HepG2 (cell line): ENCODE measurements at regions not wholly inside any gene's neighbourhood (a gene's known extent, or its start where the extent isn't known, plus 50 kb on each side); places are given as distances from the start of the nearest gene placed in this dataset.
"Not testable (repeated sequence)": the region's sequence is repeated elsewhere in the genome, so short reads cannot be mapped to it uniquely, and the experiment has no call there.

ENCODE experiments used
- ATAC-seq: fragments of 200-7000 bp; cut with Tn5 transposase; 3 replicates; pipeline ENCODE4 v1.9.1; 2020; ENCODE audit warnings: mild to moderate bottlenecking, moderate library complexity
- BruUV-seq: library from RNA; stranded (reverse); fragments of 400-500 nt; replicated peaks from 2 replicates; lab custom pipeline; 2021; lab: Mats Ljungman, UMichigan
- CTCF ChIA-PET: fragments of 300-600 bp; formaldehyde crosslinking; extraction: SDS; loops from one replicate; lab custom pipeline; 2021; ENCODE audit warnings: low total read pairs, inconsistent platforms, low intra/inter-chr PET ratio; lab: Yijun Ruan, JAX
- POLR2A ChIA-PET: fragments of 350-600 bp; sonication (Branson Sonifier 250); formaldehyde crosslinking; loops from one replicate; lab custom pipeline; 2020; ENCODE audit warnings: antibody characterized with exemption, inconsistent platforms; lab: Yijun Ruan, JAX
- DNase-seq: peaks from one replicate; pipeline ENCODE4 v3.0.0-alpha.2; 2015; ENCODE audit warnings: low spot score
- FAIRE-seq: peaks from 3 replicates; lab custom pipeline; 2011; peaks lifted over from hg19 to GRCh38; lab: Jason Lieb, UNC
- H2AFZ ChIP-seq: one replicate; pipeline ENCODE4 v1.6.1; 2011; ENCODE audit warnings: low read length, inconsistent platforms
- H3K27ac ChIP-seq: fragments of 300-600 bp; 3 replicates; pipeline ENCODE4 v1.8.0; 2011; ENCODE audit warnings: mixed run types, mild to moderate bottlenecking, mixed read lengths, low read length, inconsistent platforms; ENCODE audit not compliant: insufficient read depth; ENCODE audit errors: extremely low read length
- H3K27me3 ChIP-seq, 2 experiments: fragments of 200-600 bp in 1 of 2; 2 replicates in 1 of 2; 3 replicates in 1 of 2; pipeline versions ENCODE4 v1.6.0 to v1.8.0; 2011; ENCODE audit warnings: low read length in 2 of 2, mild to moderate bottlenecking in 2 of 2, moderate library complexity in 2 of 2, inconsistent platforms in 1 of 2; ENCODE audit not compliant: insufficient read depth in 2 of 2, control insufficient read depth in 1 of 2
- H3K36me3 ChIP-seq, 2 experiments: fragments of 200-600 bp in 1 of 2; replicated peaks in 1 of 2; 2 replicates in 1 of 2; 3 replicates in 1 of 2; pipeline versions ENCODE4 v1.5.1 to v1.8.0; 2011; ENCODE audit warnings: low read length in 2 of 2, inconsistent platforms in 1 of 2; ENCODE audit not compliant: insufficient read depth in 2 of 2, control insufficient read depth in 1 of 2
- H3K4me1 ChIP-seq: 2 replicates; pipeline ENCODE4 v1.5.1; 2012; ENCODE audit warnings: low read length, inconsistent platforms; ENCODE audit not compliant: insufficient read depth
- H3K4me2 ChIP-seq: 2 replicates; pipeline ENCODE4 v1.6.0; 2011; ENCODE audit warnings: low read depth, low read length, inconsistent platforms
- H3K4me3 ChIP-seq, 3 experiments: fragments of 200-600 bp in 1 of 3; sonication (generic), shearing (Covaris generic) in 1 of 3; replicated peaks in 1 of 3; 2 replicates each; pipeline ENCODE4 v1.5.1; 2011 to 2016; ENCODE audit warnings: low read length in 3 of 3, inconsistent platforms in 2 of 3, low read depth in 2 of 3, mild to moderate bottlenecking in 2 of 3, control low read depth in 1 of 3, mixed read lengths in 1 of 3; ENCODE audit not compliant: insufficient read depth in 1 of 3
- H3K79me2 ChIP-seq: one replicate; pipeline ENCODE4 v1.6.1; 2011; ENCODE audit warnings: low read length, inconsistent platforms; ENCODE audit not compliant: insufficient read depth
- H3K9ac ChIP-seq: 2 replicates; pipeline ENCODE4 v1.6.0; 2011; ENCODE audit warnings: mild to moderate bottlenecking, low read depth, low read length, inconsistent platforms; ENCODE audit not compliant: insufficient read depth
- H3K9me3 ChIP-seq: 2 replicates; pipeline ENCODE4 v1.5.1; 2012; ENCODE audit warnings: mild to moderate bottlenecking, low read length
- H4K20me1 ChIP-seq: 2 replicates; pipeline ENCODE4 v1.6.0; 2011; ENCODE audit warnings: inconsistent platforms, mild to moderate bottlenecking, low read length, moderate library complexity; ENCODE audit not compliant: insufficient read depth
- WGBS: methylation state at CpG from one replicate; pipeline ENCODE4 v1.1.6; 2017; ENCODE audit warnings: low lambda C conversion rate; 5-methylcytosine and 5-hydroxymethylcytosine counted together
- in situ Hi-C: cut with HindIII; loops from 2 replicates; pipeline ENCODE4 v1.10.0; 2017; ENCODE audit warnings: low pct_unique_long_range_greater_than_20kb; ENCODE audit not compliant: extremely low pct_ligation_motif_present
- intact Hi-C: fragments of 100-400 bp; cut with micrococcal nuclease; formaldehyde crosslinking; loops from one replicate; pipeline ENCODE4 v1.10.0; 2022; ENCODE audit not compliant: unreplicated experiment

DNA sequence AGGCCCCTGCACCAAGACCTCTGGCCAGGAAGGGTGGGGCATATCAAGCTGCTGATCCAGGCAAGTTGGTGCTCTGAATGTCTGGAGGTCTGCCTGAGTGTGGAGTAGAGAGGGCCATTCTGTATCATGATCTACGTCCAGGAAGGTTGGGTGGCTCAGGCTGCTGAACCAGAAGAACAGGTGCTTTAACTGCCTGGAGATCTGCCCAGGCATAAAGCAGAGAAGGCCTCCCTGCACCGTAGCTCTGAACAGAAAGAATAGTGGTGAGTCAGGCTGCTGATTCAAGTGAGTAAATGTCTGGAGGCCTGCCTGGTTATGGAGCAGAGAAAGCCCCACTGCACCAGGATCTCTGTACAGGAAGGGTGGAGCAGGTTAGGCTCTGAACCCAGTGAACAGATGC, 905.5 kb upstream of the ADAMTS5 start:
- H3K27me3 ChIP-seq, H3K79me2 ChIP-seq, H4K20me1 ChIP-seq, H2AFZ ChIP-seq, POLR2A ChIA-PET, H3K9ac ChIP-seq, CTCF ChIA-PET, DNase-seq, H3K4me3 ChIP-seq, H3K4me1 ChIP-seq, H3K36me3 ChIP-seq, BruUV-seq, in situ Hi-C loops, H3K4me2 ChIP-seq, H3K27ac ChIP-seq, intact Hi-C loops, ATAC-seq, FAIRE-seq: not testable (repeated sequence)
- peaks cover 49% of the 10 kb centered on the region for H3K9me3 ChIP-seq
- 0% methylated on average over 1 of the region's 2 CpGs for WGBS

- H3K4me1 ChIP-seq, H3K9ac ChIP-seq, H3K4me2 ChIP-seq, intact Hi-C loops, H3K79me2 ChIP-seq, H3K27ac ChIP-seq, H3K36me3 ChIP-seq, FAIRE-seq, POLR2A ChIA-PET, ATAC-seq, in situ Hi-C loops, CTCF ChIA-PET, BruUV-seq, H4K20me1 ChIP-seq, DNase-seq, H3K4me3 ChIP-seq, H2AFZ ChIP-seq, H3K27me3 ChIP-seq: not testable (repeated sequence)
- H3K9me3 ChIP-seq: peaks cover 47% of the 10 kb centered on the region
Measured at GRCh38 chr21:27870755-27871154, 903.9 kb upstream of the ADAMTS5 start.

DNA sequence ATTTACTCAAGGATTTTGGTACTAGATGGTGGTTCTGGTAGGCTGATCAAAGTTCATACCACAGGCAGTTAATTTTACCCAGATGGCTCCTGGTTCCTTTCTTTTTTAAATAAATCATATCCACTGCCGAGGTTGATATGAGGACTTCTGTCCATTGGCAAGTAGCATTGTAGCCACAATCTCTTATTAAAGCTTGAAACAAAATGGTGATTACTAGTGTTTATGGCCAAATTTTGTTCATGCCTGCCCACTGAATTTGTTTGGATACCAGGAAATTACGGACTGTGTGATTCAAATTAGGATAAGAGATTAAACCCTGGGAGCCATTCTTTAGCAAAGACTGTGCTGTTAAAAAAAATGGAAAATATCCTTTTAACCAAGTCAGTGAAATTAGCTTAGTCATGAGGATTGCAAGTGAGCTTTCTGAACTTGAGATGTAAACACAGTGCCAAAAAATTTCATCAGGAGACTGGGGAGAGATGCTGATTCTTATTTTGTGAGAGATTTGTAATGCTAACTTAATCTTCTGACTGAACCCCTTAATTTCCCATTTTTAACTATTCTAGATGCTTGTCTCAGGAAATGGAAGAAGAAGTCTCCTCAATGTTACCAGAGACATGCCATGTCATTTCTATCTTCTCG, 893.5 kb upstream of the ADAMTS5 start:
- BruUV-seq, H3K36me3 ChIP-seq, ATAC-seq, H3K27ac ChIP-seq, H3K27me3 ChIP-seq, H3K4me2 ChIP-seq, CTCF ChIA-PET, H3K4me3 ChIP-seq, H3K4me1 ChIP-seq, H3K79me2 ChIP-seq, in situ Hi-C loops, intact Hi-C loops, FAIRE-seq, H2AFZ ChIP-seq, H3K9ac ChIP-seq, POLR2A ChIA-PET, H4K20me1 ChIP-seq, DNase-seq: not testable (repeated sequence)
- 0% methylated on average over 3 of the region's 3 CpGs for WGBS
- H3K9me3 ChIP-seq: peaks cover 44% of the 10 kb centered on the region

DNA sequence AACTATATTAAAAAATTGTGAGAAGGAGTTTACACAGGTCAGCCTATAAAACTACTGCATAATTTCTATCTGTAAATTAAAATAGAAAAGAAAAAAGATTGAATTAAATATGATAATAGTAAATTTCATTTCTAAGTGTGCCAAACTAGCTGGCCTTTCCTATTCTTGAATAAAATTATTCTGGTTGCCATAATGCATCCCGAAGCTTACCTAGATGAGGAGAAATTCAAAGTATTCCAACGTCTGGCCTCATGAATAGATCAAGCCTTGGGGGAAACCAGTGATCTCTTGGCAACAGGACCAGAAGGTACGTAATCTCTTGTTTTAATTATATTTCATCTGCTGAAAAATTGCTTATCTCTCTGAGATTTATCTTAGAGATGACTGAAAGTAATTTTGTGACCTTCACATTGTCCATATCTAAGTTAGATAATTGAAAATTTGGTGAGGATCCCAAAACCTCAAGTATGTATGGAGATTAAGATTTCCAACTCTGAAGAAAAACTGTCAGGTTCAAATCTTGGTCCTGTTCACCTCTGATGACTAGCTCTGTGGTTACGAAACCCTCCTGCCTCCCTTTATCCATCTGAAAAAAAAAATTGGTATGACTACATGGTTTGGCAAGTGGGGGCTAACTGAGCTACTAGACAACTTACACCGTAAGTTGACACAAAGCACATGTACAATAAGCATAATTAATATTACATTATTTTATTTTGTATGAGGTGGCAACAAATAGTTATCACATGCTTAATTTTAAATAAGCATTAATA, 891.4 kb upstream of the ADAMTS5 start:
- ATAC-seq, DNase-seq, H3K4me1 ChIP-seq, H3K9ac ChIP-seq, H3K79me2 ChIP-seq, FAIRE-seq, in situ Hi-C loops, H3K36me3 ChIP-seq, H3K4me3 ChIP-seq, H3K27me3 ChIP-seq, H4K20me1 ChIP-seq, H2AFZ ChIP-seq, intact Hi-C loops, H3K4me2 ChIP-seq, CTCF ChIA-PET, BruUV-seq, POLR2A ChIA-PET, H3K27ac ChIP-seq: not testable (repeated sequence)
- peaks cover 45% of the 10 kb centered on the region for H3K9me3 ChIP-seq
- 17% methylated on average over 5 of the region's 5 CpGs for WGBS
